ENCODE measurements at regions not wholly inside any gene's neighbourhood (a gene's known extent, or its start where the extent isn't known, plus 50 kb on each side); places are given as distances from the start of the nearest gene placed in this dataset.

- no peak for DNase-seq
Observed at GRCh38 chr9:79008916-79009315, 562.8 kb upstream of the TLE4 start.

- no peak for DNase-seq
Observed at GRCh38 chr9:79011461-79011860, 560.3 kb upstream of the TLE4 start.

GRCh38 chr9:79012561-79012960 lies 559.2 kb upstream of the TLE4 start:
- DNase-seq: no peak

DNA sequence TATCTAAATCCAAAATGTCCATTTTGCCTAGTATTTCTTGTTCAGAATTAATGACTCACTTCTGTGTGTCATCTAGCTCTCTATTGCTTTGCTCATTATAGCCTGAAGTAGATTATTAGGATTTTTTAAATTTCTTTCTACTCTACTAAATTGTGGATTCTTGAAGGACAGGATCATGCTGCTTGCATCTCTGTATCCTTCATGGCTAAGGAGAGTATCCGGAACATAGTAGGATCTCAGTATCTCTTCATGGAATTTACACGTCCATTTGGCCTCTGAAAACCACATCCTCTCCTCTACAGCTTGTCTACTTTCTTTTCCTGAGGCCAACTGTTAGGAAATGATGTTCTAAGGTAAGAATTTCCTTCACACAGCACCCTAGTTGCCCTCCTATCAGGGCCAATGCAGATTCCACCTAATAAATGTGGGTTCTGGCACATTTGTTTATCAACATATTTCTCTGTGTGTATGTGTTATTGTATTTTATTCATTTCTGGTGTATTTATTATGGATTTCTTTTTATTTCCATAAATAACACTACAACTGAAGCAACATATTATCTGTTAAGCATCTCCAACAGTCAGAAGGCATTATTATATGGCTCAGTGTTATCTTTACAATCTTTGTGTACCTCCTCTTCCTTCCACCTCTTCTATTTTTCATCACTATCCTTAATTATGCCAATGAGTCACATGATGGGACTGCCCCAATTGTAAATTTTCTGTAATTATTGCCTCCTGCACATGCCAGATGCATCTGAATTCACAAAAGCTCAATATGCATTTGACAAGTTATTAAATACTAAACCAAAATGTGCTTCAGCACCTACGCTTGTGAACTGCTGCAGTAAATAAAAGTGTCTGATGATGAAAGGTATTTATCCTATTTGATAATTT lies 557.8 kb upstream of the TLE4 start:
- no peak for DNase-seq

DNA sequence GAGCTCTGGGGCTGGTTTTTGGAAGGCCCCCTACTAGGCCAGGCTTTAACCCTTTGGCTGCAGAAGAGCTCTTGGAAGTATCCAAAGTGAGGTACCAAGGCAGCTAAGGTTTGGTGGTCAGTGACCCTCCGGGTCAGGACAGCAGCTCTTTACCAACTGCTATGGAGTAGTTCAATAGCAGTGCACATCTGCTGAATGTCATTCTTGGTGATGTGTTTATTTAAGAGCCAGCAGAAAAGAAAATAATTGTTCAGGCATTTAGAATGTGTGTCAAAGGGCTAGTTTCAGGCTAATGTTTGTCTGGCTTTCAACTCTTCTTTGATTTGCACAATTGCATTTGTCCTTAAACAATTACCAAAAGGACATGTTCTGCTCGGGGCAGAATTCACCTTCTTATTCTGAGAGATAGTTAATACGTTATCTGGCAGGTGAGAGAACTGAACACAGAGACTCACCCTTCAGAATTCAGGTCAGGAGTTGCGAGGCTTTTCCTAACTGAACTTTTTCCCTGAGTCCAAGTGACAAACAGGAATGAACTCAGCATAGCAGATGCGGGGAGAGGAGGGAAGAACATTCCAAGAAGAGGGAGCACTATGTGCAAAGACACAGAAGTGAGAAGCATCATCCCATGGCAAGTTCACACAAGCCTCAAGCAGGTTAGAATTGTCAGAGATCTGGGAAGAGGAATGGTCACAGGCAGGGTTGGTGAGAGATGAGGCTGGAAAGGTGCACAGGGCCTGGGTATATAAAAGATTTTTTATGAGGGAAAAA lies 556.7 kb upstream of the TLE4 start:
- DNase-seq: no peak

GRCh38 chr9:79015951-79016350 lies 555.8 kb upstream of the TLE4 start:
- DNase-seq: no peak

DNA sequence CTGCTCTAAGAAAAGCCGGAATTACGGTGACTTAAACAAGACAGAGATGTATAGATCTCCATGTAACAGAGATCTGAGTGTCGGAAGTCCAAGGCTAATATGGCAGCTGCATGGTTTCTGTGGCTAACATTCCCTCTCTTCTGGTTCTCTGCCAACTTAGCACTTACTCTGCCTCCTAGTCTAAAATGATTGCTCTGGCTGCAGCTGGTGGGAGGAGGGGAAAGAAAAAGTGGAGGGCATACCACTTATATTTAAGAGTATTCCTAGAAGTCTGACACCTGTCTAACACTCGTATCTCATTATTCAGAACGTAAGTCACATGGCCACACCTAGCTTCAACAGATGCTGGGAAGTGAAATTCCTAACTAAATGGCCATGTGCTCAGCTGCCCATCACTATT lies 551.5 kb upstream of the TLE4 start:
- no peak for DNase-seq

DNA sequence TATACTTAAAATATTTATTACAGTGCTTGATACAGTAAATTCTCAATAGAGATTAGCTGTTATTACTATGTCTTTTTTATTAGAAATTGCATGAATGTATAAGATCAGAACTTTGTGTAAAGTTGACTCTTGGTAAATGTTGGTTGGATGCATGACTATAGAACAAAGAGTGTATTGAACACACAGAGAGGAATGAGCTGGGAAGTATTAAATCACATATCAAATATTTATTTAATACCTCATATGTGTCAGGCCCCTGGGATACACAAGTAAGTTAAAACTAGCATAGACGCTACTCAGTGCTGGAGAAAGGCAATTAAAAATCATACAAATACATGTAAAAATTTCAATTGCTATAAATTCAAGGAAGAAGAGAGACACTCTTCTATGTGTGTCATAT lies 550.7 kb upstream of the TLE4 start:
- DNase-seq: no peak

DNA sequence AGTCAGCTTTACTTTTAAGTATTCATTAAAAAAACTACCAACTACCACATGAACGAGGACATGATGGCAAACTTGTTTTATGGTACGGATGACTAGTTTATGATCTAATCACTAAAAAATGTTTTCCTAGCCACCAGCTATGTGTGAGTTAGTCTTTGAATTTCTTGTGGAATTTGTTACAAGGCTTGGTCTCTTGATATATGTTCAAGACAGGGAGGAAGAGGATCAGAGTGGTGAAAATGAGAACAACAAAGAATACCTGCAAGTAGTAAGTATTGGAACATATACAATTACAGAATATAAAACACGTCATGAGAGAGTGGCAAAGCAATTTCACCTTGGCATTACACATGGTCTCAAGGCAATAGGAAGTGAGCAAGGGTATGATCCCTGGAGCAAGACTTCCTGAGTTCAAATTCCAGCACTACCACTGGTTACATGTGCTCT lies 548.6 kb upstream of the TLE4 start:
- DNase-seq: no peak

GRCh38 chr9:79026316-79026715 lies 545.4 kb upstream of the TLE4 start:
- DNase-seq: no peak

GRCh38 chr9:79028101-79028500 lies 543.7 kb upstream of the TLE4 start:
- DNase-seq: no peak

DNA sequence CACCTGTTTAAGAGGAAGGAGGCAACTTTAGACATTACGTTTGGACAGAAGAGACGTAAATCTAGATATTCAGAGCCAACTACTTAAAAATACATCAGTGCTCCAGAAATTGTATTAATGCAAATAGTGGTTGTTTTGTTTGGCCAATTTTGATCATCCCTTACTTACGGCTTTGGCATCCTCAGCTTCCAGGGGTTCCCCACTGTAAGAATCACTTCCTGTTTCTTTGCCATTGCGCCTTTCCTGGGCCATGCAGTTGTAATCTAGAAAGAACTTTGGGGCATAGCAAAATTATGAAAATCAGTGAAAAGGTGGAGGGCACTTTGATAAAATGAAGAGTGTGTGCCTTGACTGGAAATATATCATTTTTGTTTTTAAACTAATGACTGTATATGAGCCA lies 537.2 kb upstream of the TLE4 start:
- DNase-seq: no peak

GRCh38 chr9:79037338-79037737 lies 534.4 kb upstream of the TLE4 start:
- no peak for DNase-seq

GRCh38 chr9:79040671-79041070 lies 531.1 kb upstream of the TLE4 start:
- no peak for DNase-seq

DNA sequence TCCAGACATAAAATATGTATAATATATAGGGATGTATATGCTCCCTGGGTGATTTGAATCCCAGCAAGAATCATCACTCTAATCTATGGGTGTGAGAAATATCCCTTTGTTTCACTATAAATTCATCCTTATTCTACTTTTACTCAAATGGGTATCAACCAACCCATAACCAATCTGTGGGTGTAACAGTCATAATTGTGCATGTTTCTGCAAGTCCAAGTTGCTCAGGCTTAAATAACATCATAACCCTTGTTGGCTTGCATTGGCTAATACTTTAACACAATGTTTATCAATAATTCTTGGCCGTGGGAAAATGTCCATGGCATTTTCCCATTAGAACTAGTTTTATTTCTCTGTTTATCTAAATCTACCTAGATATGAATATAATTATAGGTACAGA lies 530.5 kb upstream of the TLE4 start:
- no peak for DNase-seq

DNA sequence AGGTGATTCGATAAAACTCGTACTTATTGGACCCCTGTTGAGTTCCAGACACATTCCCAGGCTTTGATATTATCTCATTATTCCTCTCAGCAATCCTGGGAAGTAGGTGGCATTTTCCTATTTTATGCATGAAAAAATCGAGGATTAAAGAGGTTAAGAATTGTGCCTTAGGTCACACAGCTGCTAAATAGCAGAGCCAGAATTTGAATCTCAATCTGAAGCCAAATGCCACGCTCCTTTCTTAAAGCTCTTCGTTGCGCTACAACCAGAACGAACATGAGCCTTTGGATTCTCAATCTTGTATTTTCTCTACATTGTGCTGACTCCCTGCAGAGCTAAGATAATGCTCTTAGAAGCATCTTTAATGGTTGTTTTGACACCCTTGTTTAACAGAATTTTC lies 527.8 kb upstream of the TLE4 start:
- DNase-seq: no peak

GRCh38 chr9:79046401-79046800 lies 525.4 kb upstream of the TLE4 start:
- no peak for DNase-seq

- no peak for DNase-seq
Observed at GRCh38 chr9:79049371-79049770, 522.4 kb upstream of the TLE4 start.

DNA sequence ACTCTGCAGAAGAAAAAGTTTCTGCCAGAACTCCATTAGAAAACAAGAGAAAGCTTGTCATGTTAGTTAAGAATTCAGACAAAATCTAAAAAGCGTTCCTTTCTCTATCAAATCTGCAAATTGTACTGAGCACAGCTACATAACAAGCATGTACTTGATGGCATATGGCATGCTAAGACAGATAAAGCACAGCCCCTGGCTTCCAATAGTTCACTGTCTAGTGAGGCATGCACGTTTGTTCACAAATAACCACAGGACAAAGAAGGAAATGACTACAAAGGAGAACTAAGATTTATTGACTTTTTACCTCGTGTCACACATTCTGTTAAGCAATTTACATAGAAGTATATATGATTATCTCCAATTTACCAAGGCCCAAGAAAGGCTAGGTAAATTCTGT lies 518.2 kb upstream of the TLE4 start:
- no peak for DNase-seq

- DNase-seq: no peak
Observed at GRCh38 chr9:79054500-79054899, 517.3 kb upstream of the TLE4 start.

- no peak for DNase-seq
Observed at GRCh38 chr9:79056041-79056440, 515.7 kb upstream of the TLE4 start.

DNA sequence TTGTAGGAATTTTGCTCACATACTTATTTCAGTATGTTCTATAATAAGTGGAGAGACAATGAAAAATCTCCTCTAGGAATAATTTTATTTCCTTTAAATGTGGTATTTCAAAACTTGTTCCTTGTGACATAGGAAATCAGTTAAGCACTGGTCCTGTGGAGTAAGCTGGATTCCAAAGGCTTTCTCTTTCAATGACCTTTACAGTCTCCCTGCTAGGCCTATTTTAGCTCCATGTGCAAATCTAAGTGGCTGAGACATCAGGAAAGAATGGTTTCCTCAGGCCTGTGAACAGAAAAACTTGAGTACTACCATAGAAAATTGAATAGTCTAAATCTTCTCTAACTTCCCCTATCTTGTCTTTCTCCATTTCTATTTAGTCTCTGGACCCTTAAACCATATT lies 514.2 kb upstream of the TLE4 start:
- no peak for DNase-seq

DNA sequence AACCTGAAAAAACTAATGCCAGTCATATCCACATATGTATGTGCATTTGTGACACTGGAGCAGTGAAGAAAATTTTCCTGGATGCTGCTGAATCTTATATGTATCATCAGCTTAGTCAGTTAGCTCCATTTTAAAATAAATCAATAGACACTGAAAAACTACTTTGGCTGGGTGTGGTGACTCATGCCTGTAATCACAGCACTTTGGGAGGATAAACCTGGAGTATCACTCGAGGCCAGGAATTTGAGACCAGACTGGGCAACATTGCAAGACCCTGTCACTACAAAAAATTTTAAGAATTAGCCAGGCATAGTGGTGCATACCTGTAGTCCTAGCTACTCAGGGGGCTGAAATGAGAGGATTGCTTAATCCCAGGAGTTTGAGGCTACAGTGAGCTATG lies 511.0 kb upstream of the TLE4 start:
- no peak for DNase-seq
